HepG2 (cell line): ENCODE measurements at regions not wholly inside any gene's neighbourhood (a gene's known extent, or its start where the extent isn't known, plus 50 kb on each side); places are given as distances from the start of the nearest gene placed in this dataset.
A peak's percentile ranks its signal among the peaks of the same experiment; 100 is the strongest.
"Not testable (repeated sequence)": the region's sequence is repeated elsewhere in the genome, so short reads cannot be mapped to it uniquely, and the experiment has no call there.

ENCODE experiments used
- ATAC-seq: fragments of 200-7000 bp; cut with Tn5 transposase; 3 replicates; pipeline ENCODE4 v1.9.1; 2020; ENCODE audit warnings: mild to moderate bottlenecking, moderate library complexity
- BruUV-seq: library from RNA; stranded (reverse); fragments of 400-500 nt; replicated peaks from 2 replicates; lab custom pipeline; 2021; lab: Mats Ljungman, UMichigan
- CTCF ChIA-PET: fragments of 300-600 bp; formaldehyde crosslinking; extraction: SDS; loops from one replicate; lab custom pipeline; 2021; ENCODE audit warnings: low total read pairs, inconsistent platforms, low intra/inter-chr PET ratio; lab: Yijun Ruan, JAX
- POLR2A ChIA-PET: fragments of 350-600 bp; sonication (Branson Sonifier 250); formaldehyde crosslinking; loops from one replicate; lab custom pipeline; 2020; ENCODE audit warnings: antibody characterized with exemption, inconsistent platforms; lab: Yijun Ruan, JAX
- DNase-seq: peaks from one replicate; pipeline ENCODE4 v3.0.0-alpha.2; 2015; ENCODE audit warnings: low spot score
- FAIRE-seq: peaks from 3 replicates; lab custom pipeline; 2011; peaks lifted over from hg19 to GRCh38; lab: Jason Lieb, UNC
- H2AFZ ChIP-seq: one replicate; pipeline ENCODE4 v1.6.1; 2011; ENCODE audit warnings: low read length, inconsistent platforms
- H3K27ac ChIP-seq: fragments of 300-600 bp; 3 replicates; pipeline ENCODE4 v1.8.0; 2011; ENCODE audit warnings: mixed run types, mild to moderate bottlenecking, mixed read lengths, low read length, inconsistent platforms; ENCODE audit not compliant: insufficient read depth; ENCODE audit errors: extremely low read length
- H3K27me3 ChIP-seq, 2 experiments: fragments of 200-600 bp in 1 of 2; 2 replicates in 1 of 2; 3 replicates in 1 of 2; pipeline versions ENCODE4 v1.6.0 to v1.8.0; 2011; ENCODE audit warnings: low read length in 2 of 2, mild to moderate bottlenecking in 2 of 2, moderate library complexity in 2 of 2, inconsistent platforms in 1 of 2; ENCODE audit not compliant: insufficient read depth in 2 of 2, control insufficient read depth in 1 of 2
- H3K36me3 ChIP-seq, 2 experiments: fragments of 200-600 bp in 1 of 2; replicated peaks in 1 of 2; 2 replicates in 1 of 2; 3 replicates in 1 of 2; pipeline versions ENCODE4 v1.5.1 to v1.8.0; 2011; ENCODE audit warnings: low read length in 2 of 2, inconsistent platforms in 1 of 2; ENCODE audit not compliant: insufficient read depth in 2 of 2, control insufficient read depth in 1 of 2
- H3K4me1 ChIP-seq: 2 replicates; pipeline ENCODE4 v1.5.1; 2012; ENCODE audit warnings: low read length, inconsistent platforms; ENCODE audit not compliant: insufficient read depth
- H3K4me2 ChIP-seq: 2 replicates; pipeline ENCODE4 v1.6.0; 2011; ENCODE audit warnings: low read depth, low read length, inconsistent platforms
- H3K4me3 ChIP-seq, 3 experiments: fragments of 200-600 bp in 1 of 3; sonication (generic), shearing (Covaris generic) in 1 of 3; replicated peaks in 1 of 3; 2 replicates each; pipeline ENCODE4 v1.5.1; 2011 to 2016; ENCODE audit warnings: low read length in 3 of 3, inconsistent platforms in 2 of 3, low read depth in 2 of 3, mild to moderate bottlenecking in 2 of 3, control low read depth in 1 of 3, mixed read lengths in 1 of 3; ENCODE audit not compliant: insufficient read depth in 1 of 3
- H3K79me2 ChIP-seq: one replicate; pipeline ENCODE4 v1.6.1; 2011; ENCODE audit warnings: low read length, inconsistent platforms; ENCODE audit not compliant: insufficient read depth
- H3K9ac ChIP-seq: 2 replicates; pipeline ENCODE4 v1.6.0; 2011; ENCODE audit warnings: mild to moderate bottlenecking, low read depth, low read length, inconsistent platforms; ENCODE audit not compliant: insufficient read depth
- H3K9me3 ChIP-seq: 2 replicates; pipeline ENCODE4 v1.5.1; 2012; ENCODE audit warnings: mild to moderate bottlenecking, low read length
- H4K20me1 ChIP-seq: 2 replicates; pipeline ENCODE4 v1.6.0; 2011; ENCODE audit warnings: inconsistent platforms, mild to moderate bottlenecking, low read length, moderate library complexity; ENCODE audit not compliant: insufficient read depth
- ATF7 ChIP-seq, 2 experiments: fragments of 450-650 bp in 1 of 2; sonication (generic) in 1 of 2; formaldehyde crosslinking in 1 of 2; IDR thresholded peaks; 2 replicates each; pipeline versions ENCODE4 v1.4.0 to v1.6.1; 2016 to 2020; ENCODE audit warnings: antibody characterized with exemption in 1 of 2, mild to moderate bottlenecking in 1 of 2, missing genetic modification reagents in 1 of 2
- WGBS: methylation state at CpG from one replicate; pipeline ENCODE4 v1.1.6; 2017; ENCODE audit warnings: low lambda C conversion rate; 5-methylcytosine and 5-hydroxymethylcytosine counted together
- in situ Hi-C: cut with HindIII; loops from 2 replicates; pipeline ENCODE4 v1.10.0; 2017; ENCODE audit warnings: low pct_unique_long_range_greater_than_20kb; ENCODE audit not compliant: extremely low pct_ligation_motif_present
- intact Hi-C: fragments of 100-400 bp; cut with micrococcal nuclease; formaldehyde crosslinking; loops from one replicate; pipeline ENCODE4 v1.10.0; 2022; ENCODE audit not compliant: unreplicated experiment

- H3K27ac ChIP-seq; H3K79me2 ChIP-seq; intact Hi-C loops; H4K20me1 ChIP-seq; H3K4me2 ChIP-seq; ATAC-seq; DNase-seq; FAIRE-seq; H3K27me3 ChIP-seq; H2AFZ ChIP-seq; POLR2A ChIA-PET; in situ Hi-C loops; H3K4me3 ChIP-seq; H3K9ac ChIP-seq; H3K4me1 ChIP-seq; H3K36me3 ChIP-seq; CTCF ChIA-PET; BruUV-seq; TF ChIP-seq ATF7 (CRISPR knock-in tag; IDR thresholded peaks at IDR 0.05): not testable (repeated sequence)
- 3% methylated on average over 2 of the region's 2 CpGs for WGBS
- peaks cover 12% of the 10 kb centered on the region for H3K9me3 ChIP-seq
- peak; percentile 93 for TF ChIP-seq ATF7 (IDR thresholded peaks at IDR 0.05)
Observed at GRCh38 chr2:91989781-91990180, 2881.4 kb upstream of the TEKT4 start.

DNA sequence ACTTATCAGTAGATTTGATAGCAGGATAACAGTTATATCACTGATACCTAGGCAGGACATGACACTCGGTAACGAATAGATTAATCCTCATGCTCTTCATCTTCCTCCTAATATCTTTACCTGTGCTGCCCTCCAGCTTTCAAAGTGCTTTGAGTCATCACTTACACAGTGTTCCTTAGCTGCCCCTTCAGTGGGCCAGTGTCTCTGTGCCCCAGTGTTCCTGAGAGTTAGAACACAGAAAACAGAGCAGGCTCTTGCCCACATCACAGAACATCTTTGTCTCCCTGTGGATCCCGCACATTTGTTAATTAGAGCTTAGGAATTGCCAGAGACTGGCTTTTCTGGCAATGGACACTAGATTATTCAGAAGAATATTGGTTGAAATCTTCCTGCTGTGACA lies 2864.7 kb upstream of the TEKT4 start:
- not testable (repeated sequence) for FAIRE-seq, ATAC-seq

More for the DNA sequence above, 2864.7 kb upstream of the TEKT4 start:
- in situ Hi-C loops, H2AFZ ChIP-seq, H4K20me1 ChIP-seq, H3K9ac ChIP-seq, H3K9me3 ChIP-seq, H3K4me3 ChIP-seq, H3K4me1 ChIP-seq, H3K36me3 ChIP-seq, H3K27ac ChIP-seq, BruUV-seq, H3K4me2 ChIP-seq, DNase-seq, H3K79me2 ChIP-seq, CTCF ChIA-PET, H3K27me3 ChIP-seq, POLR2A ChIA-PET, intact Hi-C loops: not testable (repeated sequence)
- 6% methylated on average over 3 of the region's 3 CpGs for WGBS
